CMK (cell line): ENCODE measurements at regions not wholly inside any gene's neighbourhood (a gene's known extent, or its start where the extent isn't known, plus 50 kb on each side); places are given as distances from the start of the nearest gene placed in this dataset.
"Not testable (repeated sequence)": the region's sequence is repeated elsewhere in the genome, so short reads cannot be mapped to it uniquely, and the experiment has no call there.

Source experiments
- DNase-seq: peaks from one replicate; pipeline ENCODE4 v3.0.0-alpha.2; 2010; ENCODE audit warnings: low read depth

- DNase-seq: no peak
These were observed 352.4 kb downstream of the CETN3 start for GRCh38 chr5:90056911-90057705.

- no peak for DNase-seq
These were observed 353.7 kb downstream of the CETN3 start for GRCh38 chr5:90055831-90056328.

DNA sequence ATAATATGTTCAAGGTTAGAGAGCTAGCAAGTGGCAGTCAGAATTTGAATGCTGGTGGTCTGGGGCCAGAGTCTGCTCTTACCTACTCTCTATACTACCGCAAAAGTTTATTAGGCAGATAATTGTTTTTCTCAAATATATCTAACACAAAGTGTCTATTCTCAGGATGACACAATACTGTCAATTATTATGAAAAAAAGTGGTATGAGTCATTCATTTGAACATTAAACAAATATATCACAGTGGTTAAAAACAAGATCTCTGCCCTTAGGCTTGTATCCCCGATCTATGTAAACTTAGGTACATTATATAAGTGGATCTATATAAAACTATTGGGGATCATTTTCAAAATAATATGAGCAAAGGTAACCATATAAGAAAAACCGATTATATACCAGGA, 354.9 kb downstream of the CETN3 start:
- no peak for DNase-seq

DNA sequence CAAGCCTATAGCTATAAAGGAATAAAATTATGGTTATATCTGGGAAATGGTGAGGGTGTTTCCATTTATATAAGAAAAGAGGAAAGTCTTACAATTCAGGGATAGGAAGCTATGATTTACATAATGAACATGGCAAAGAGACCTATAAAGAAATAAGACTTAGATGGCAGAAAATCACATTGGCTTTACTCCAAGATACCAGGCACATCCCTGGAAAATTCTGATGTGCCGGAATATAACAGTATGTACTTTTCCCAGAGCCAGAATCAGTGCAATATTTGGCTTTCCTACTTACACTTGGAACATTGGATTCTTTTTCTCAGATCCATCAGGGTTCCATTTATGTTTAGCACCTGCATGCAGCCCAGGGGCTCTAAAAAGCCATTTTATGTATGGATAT, 357.8 kb downstream of the CETN3 start:
- no peak for DNase-seq

DNA sequence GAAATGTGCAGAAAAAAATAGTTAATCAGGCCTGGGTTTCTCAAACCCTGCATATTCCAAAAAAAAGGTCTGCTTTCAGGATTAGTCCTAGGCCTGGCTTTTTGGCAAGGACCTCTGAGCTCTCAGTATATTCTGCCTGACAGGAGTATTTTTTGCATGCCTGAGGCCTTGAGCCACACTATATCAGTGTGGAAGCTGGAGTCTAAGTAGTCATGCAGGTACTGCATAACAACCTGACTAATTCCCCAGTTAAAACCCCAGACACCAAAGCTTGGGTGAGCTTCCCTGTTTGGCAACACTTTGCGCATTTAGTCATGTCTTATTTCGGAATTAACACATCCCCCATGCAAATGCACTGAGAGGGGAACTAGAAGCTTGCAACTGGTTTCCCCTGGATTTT, 359.5 kb downstream of the CETN3 start:
- DNase-seq: no peak

DNA sequence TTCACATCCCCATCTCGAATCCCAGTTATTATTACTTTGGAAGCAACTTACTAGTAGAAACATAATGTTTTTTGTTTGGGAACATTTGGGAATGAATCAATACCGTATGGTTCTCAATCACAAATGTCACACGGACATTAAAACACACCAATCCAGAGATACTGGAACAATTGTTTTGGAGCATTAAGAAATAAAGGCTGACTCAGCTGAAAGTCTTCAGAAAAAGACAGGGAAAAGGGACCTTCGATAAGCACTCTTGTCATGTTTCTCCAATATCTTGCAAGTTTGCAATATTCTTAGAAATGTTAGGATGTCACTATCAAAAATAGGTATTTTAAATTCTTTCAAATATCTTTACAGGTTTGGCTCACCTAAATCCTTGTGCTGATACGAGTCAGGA, 362.4 kb downstream of the CETN3 start:
- DNase-seq: no peak

- DNase-seq: not testable (repeated sequence)
These were observed 369.5 kb downstream of the CETN3 start for GRCh38 chr5:90040082-90040481.

GRCh38 chr5:90037646-90038045, 371.9 kb downstream of the CETN3 start:
- no peak for DNase-seq

GRCh38 chr5:90022711-90023053, 386.9 kb downstream of the CETN3 start:
- no peak for DNase-seq

GRCh38 chr5:90022002-90022710, 387.4 kb downstream of the CETN3 start:
- no peak for DNase-seq

DNA sequence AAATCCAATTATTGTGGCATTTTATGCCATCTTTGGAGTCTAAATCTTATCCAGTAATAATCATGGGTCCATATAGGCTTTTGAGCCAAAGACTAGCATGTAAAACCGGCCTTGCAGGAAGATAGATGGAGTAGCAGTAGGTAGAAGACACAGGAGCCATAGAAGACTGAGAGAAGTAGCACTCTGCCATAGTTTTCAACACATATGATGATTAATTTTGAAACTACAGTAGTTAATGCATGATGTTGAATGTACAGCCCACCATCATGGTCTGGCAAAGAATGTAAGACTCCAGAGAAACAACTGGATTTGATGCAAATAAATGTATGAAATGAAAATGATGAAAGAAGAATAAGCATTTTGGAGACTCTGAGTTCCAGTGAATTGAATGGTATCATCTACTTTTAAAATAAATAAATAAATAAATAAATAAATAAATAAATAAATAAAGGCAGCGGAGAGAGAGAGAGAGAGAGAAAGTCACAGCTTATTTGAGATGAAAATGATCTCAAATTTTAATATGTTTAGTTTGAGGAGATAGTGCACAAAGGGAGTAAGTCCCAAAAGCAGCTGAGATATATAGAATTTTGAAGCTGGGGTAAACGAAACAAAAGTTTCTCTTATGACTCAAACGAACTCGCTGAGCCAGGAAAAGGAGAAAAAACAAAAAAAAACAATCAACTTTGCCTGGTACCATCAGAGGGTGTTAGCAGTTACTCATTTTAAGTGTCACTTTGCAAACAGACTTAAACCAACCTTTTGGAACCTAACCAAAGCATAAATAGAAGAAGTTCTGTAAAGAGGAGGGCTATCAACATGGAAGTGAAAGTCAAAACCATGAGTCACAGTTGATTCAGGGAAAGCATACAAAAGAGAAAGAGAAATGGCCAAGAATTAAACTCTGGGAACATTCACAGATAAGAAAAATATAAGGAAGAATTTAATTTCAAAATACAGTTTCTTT, 388.7 kb downstream of the CETN3 start:
- DNase-seq: no peak

- DNase-seq: no peak
These were observed 392.3 kb downstream of the CETN3 start for GRCh38 chr5:90017239-90017638.

DNA sequence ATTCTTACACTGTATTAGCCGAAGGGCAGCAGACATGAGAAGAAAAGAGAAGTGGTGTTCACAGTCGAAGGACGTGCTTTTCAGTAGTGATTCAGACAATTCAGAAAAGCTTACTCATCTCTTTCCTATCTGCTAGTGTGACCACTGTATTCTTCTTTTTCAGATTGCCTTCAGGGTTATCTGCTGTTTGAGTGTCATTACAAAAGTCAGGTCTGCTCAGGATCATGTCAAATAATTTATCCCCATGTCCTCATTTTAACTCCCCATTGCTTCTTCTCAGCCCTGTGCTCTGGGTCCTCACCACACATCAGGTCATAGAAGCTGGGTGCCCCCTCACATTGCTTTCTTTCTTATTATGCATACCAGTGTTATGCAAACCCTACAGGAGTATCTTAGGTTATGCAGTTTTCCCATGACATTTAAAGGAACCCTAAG, 394.0 kb downstream of the CETN3 start:
- DNase-seq: no peak

- DNase-seq: no peak
These were observed 395.1 kb downstream of the CETN3 start for GRCh38 chr5:90014420-90014819.

DNA sequence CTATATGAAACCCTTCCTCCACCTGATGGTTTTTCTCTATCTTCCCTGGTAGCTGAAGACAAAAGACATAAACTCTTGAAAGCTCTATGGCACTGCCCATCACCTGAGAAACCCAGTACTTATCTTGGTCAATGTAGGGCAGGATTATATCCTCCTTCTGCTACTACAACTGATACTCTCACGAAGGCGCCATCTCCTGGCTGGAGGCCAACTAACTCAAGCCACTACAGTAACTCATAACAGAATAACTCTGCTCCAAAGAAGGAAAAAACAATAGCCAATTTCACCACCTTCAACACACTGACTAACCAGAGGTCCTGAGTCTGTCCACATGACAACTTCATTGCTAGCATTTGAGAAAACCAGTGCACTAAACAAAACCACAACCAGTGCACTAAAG, 409.2 kb downstream of the CETN3 start:
- DNase-seq: no peak

DNA sequence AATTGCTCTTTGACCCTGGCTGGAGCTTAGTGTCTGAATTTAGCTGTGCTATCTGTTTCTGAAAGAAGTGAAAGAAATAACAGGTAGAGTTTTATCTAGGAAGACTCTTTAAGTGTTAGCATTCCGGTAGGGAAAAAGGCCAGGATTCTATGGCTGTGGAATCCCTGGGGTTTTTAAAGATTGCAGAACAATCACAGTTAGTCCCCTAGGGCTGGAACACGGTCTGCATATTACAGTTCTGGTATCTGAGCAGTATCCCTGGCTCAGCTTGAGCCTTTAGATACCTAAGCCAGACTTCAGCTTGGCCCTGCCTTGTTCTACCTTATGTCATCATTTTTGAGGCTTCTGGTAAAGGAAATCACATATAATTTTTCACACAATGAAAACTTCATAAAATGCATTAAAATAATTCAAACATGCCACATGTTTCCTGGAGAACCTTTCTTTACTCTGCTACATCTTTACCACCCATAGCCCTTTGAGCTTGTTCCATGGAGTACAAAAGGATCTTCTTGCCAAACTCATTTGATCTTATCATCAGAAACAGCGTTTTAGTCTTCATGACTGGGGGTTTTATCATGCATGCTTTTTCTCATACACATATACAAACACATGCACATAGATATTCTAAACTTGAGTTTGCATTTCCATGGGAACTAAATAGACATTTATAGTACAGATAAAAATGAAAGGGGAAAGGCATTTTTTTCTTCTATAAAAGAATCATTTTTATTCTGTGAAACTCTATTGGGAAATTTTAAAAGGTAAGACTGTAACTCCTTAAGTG, 410.8 kb downstream of the CETN3 start:
- no peak for DNase-seq

GRCh38 chr5:89996890-89997289, 412.7 kb downstream of the CETN3 start:
- DNase-seq: no peak

- no peak for DNase-seq
These were observed 413.2 kb downstream of the CETN3 start for GRCh38 chr5:89996335-89996734.

GRCh38 chr5:89994266-89994665, 415.3 kb downstream of the CETN3 start:
- no peak for DNase-seq

DNA sequence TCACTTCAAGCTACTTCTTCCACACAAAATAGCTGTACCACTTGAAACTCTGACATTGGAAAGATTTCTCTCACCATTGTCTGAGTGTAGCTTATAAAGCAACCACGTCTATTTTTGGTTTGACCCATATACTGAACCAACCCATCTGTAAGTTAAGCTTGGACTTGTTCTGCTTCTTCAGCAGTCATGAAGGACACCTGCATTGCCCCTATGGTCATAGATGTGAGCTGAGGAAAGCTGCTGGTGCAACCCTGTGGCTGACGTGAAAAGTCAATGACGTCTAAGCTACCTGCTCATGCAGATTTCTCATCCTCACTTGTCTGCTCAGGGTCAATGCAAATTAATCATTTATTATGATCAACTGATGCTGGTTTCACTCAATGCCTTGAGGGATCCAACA, 417.4 kb downstream of the CETN3 start:
- no peak for DNase-seq

- DNase-seq: no peak
These were observed 418.0 kb downstream of the CETN3 start for GRCh38 chr5:89991592-89991991.

DNA sequence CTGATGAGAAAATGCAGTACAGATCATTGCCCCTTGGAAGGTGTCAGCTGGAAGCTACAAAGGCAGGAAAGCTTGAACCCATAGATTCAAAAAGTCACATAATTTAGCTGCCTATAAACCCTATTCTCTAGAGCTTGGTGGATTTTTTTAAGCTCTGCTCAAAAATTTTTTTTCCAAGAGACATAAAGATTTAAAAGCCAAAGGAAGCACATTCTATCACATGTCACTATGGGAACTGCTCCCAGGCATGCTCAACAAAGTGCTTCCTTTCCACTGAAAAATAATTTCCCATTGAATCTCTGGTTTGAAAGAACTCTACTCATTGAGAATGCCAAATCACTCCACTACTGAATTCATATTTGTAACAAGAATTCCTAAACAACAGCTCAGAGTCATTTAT, 419.8 kb downstream of the CETN3 start:
- DNase-seq: no peak
